ENCODE measurements at regions not wholly inside any gene's neighbourhood (a gene's known extent, or its start where the extent isn't known, plus 50 kb on each side); places are given as distances from the start of the nearest gene placed in this dataset.

DNA sequence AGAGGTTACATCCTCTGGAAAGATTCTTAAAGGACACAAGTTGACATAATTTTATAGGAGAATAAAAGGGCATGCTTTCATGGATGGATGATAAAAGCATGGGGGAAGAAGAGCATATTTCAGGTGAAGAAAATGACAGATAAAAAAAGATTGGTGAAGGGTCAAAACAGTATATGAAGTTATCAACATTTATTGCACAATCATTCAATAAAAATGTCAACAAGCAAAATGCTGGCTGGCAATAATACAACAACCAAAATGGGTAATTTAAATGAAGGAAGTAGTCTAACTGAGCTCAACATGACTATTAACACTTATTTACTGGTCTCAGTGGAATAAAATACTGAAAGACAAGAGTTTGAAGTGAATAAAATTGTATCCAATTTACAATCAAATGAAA lies 696.7 kb downstream of the SQOR start:
- TF ChIP-seq POLR2A (IDR thresholded peaks at IDR 0.05; ENCODE audit: control extremely low read depth in 1 of 2, low read depth in 2 of 2, low read length in 2 of 2) (no peak), RFX5 (IDR thresholded peaks at IDR 0.05; ENCODE audit: borderline replicate concordance, low read depth, low read length) (no peak), GTF2F1 (IDR thresholded peaks at IDR 0.05; ENCODE audit: borderline replicate concordance, low read depth, low read length) (no peak), POLR2AphosphoS5 (IDR thresholded peaks at IDR 0.05; ENCODE audit: low read depth, low read length) (no peak), SP1 (IDR thresholded peaks at IDR 0.05; ENCODE audit: low read depth, low read length) (no peak), BACH1 (IDR thresholded peaks at IDR 0.05; ENCODE audit: low read length) (no peak)
- TF ChIP-seq, protein P1, sequence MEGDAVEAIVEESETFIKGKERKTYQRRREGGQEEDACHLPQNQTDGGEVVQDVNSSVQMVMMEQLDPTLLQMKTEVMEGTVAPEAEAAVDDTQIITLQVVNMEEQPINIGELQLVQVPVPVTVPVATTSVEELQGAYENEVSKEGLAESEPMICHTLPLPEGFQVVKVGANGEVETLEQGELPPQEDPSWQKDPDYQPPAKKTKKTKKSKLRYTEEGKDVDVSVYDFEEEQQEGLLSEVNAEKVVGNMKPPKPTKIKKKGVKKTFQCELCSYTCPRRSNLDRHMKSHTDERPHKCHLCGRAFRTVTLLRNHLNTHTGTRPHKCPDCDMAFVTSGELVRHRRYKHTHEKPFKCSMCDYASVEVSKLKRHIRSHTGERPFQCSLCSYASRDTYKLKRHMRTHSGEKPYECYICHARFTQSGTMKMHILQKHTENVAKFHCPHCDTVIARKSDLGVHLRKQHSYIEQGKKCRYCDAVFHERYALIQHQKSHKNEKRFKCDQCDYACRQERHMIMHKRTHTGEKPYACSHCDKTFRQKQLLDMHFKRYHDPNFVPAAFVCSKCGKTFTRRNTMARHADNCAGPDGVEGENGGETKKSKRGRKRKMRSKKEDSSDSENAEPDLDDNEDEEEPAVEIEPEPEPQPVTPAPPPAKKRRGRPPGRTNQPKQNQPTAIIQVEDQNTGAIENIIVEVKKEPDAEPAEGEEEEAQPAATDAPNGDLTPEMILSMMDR (IDR thresholded peaks at IDR 0.05; ENCODE audit: control extremely low read depth in 1 of 3, insufficient read depth in 1 of 3, low read depth in 1 of 3, low read length in 3 of 3), result no peak
- TF ChIP-seq, protein P2, sequence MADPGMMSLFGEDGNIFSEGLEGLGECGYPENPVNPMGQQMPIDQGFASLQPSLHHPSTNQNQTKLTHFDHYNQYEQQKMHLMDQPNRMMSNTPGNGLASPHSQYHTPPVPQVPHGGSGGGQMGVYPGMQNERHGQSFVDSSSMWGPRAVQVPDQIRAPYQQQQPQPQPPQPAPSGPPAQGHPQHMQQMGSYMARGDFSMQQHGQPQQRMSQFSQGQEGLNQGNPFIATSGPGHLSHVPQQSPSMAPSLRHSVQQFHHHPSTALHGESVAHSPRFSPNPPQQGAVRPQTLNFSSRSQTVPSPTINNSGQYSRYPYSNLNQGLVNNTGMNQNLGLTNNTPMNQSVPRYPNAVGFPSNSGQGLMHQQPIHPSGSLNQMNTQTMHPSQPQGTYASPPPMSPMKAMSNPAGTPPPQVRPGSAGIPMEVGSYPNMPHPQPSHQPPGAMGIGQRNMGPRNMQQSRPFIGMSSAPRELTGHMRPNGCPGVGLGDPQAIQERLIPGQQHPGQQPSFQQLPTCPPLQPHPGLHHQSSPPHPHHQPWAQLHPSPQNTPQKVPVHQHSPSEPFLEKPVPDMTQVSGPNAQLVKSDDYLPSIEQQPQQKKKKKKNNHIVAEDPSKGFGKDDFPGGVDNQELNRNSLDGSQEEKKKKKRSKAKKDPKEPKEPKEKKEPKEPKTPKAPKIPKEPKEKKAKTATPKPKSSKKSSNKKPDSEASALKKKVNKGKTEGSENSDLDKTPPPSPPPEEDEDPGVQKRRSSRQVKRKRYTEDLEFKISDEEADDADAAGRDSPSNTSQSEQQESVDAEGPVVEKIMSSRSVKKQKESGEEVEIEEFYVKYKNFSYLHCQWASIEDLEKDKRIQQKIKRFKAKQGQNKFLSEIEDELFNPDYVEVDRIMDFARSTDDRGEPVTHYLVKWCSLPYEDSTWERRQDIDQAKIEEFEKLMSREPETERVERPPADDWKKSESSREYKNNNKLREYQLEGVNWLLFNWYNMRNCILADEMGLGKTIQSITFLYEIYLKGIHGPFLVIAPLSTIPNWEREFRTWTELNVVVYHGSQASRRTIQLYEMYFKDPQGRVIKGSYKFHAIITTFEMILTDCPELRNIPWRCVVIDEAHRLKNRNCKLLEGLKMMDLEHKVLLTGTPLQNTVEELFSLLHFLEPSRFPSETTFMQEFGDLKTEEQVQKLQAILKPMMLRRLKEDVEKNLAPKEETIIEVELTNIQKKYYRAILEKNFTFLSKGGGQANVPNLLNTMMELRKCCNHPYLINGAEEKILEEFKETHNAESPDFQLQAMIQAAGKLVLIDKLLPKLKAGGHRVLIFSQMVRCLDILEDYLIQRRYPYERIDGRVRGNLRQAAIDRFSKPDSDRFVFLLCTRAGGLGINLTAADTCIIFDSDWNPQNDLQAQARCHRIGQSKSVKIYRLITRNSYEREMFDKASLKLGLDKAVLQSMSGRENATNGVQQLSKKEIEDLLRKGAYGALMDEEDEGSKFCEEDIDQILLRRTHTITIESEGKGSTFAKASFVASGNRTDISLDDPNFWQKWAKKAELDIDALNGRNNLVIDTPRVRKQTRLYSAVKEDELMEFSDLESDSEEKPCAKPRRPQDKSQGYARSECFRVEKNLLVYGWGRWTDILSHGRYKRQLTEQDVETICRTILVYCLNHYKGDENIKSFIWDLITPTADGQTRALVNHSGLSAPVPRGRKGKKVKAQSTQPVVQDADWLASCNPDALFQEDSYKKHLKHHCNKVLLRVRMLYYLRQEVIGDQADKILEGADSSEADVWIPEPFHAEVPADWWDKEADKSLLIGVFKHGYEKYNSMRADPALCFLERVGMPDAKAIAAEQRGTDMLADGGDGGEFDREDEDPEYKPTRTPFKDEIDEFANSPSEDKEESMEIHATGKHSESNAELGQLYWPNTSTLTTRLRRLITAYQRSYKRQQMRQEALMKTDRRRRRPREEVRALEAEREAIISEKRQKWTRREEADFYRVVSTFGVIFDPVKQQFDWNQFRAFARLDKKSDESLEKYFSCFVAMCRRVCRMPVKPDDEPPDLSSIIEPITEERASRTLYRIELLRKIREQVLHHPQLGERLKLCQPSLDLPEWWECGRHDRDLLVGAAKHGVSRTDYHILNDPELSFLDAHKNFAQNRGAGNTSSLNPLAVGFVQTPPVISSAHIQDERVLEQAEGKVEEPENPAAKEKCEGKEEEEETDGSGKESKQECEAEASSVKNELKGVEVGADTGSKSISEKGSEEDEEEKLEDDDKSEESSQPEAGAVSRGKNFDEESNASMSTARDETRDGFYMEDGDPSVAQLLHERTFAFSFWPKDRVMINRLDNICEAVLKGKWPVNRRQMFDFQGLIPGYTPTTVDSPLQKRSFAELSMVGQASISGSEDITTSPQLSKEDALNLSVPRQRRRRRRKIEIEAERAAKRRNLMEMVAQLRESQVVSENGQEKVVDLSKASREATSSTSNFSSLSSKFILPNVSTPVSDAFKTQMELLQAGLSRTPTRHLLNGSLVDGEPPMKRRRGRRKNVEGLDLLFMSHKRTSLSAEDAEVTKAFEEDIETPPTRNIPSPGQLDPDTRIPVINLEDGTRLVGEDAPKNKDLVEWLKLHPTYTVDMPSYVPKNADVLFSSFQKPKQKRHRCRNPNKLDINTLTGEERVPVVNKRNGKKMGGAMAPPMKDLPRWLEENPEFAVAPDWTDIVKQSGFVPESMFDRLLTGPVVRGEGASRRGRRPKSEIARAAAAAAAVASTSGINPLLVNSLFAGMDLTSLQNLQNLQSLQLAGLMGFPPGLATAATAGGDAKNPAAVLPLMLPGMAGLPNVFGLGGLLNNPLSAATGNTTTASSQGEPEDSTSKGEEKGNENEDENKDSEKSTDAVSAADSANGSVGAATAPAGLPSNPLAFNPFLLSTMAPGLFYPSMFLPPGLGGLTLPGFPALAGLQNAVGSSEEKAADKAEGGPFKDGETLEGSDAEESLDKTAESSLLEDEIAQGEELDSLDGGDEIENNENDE (IDR thresholded peaks at IDR 0.05; ENCODE audit: insufficient replicate concordance, low read length), result no peak

Data from H1 (cell line).